ENCODE measurements at regions not wholly inside any gene's neighbourhood (a gene's known extent, or its start where the extent isn't known, plus 50 kb on each side); places are given as distances from the start of the nearest gene placed in this dataset.

DNA sequence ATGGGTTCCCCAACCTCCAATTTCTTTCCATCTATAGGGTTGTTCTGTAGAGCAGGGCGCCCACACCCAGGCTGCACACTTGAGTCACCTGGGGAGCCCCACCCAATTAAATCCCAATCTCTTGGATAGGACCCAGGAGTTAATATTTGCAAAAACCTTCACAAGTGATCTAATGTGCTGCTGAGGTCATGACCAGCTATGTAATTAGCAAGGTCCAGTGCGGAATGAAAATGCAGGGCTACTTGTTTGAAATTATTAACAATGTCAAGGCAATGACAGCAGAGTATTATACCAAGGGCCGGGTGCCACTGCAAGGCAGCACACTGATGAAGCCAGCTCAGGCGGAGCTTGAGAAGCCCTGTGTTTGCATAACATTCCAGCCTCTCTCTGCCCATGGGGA is 302.7 kb downstream of the MAF start (continued):
- TF ChIP-seq, protein P1, sequence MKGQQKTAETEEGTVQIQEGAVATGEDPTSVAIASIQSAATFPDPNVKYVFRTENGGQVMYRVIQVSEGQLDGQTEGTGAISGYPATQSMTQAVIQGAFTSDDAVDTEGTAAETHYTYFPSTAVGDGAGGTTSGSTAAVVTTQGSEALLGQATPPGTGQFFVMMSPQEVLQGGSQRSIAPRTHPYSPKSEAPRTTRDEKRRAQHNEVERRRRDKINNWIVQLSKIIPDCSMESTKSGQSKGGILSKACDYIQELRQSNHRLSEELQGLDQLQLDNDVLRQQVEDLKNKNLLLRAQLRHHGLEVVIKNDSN (CRISPR knock-in tag; IDR thresholded peaks at IDR 0.05), result no peak
- TF ChIP-seq, protein P2, sequence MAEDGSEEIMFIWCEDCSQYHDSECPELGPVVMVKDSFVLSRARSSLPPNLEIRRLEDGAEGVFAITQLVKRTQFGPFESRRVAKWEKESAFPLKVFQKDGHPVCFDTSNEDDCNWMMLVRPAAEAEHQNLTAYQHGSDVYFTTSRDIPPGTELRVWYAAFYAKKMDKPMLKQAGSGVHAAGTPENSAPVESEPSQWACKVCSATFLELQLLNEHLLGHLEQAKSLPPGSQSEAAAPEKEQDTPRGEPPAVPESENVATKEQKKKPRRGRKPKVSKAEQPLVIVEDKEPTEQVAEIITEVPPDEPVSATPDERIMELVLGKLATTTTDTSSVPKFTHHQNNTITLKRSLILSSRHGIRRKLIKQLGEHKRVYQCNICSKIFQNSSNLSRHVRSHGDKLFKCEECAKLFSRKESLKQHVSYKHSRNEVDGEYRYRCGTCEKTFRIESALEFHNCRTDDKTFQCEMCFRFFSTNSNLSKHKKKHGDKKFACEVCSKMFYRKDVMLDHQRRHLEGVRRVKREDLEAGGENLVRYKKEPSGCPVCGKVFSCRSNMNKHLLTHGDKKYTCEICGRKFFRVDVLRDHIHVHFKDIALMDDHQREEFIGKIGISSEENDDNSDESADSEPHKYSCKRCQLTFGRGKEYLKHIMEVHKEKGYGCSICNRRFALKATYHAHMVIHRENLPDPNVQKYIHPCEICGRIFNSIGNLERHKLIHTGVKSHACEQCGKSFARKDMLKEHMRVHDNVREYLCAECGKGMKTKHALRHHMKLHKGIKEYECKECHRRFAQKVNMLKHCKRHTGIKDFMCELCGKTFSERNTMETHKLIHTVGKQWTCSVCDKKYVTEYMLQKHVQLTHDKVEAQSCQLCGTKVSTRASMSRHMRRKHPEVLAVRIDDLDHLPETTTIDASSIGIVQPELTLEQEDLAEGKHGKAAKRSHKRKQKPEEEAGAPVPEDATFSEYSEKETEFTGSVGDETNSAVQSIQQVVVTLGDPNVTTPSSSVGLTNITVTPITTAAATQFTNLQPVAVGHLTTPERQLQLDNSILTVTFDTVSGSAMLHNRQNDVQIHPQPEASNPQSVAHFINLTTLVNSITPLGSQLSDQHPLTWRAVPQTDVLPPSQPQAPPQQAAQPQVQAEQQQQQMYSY (CRISPR knock-in tag; IDR thresholded peaks at IDR 0.05), result no peak
- TF ChIP-seq, protein P3, sequence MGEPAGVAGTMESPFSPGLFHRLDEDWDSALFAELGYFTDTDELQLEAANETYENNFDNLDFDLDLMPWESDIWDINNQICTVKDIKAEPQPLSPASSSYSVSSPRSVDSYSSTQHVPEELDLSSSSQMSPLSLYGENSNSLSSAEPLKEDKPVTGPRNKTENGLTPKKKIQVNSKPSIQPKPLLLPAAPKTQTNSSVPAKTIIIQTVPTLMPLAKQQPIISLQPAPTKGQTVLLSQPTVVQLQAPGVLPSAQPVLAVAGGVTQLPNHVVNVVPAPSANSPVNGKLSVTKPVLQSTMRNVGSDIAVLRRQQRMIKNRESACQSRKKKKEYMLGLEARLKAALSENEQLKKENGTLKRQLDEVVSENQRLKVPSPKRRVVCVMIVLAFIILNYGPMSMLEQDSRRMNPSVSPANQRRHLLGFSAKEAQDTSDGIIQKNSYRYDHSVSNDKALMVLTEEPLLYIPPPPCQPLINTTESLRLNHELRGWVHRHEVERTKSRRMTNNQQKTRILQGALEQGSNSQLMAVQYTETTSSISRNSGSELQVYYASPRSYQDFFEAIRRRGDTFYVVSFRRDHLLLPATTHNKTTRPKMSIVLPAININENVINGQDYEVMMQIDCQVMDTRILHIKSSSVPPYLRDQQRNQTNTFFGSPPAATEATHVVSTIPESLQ (CRISPR knock-in tag; IDR thresholded peaks at IDR 0.05), result no peak
- TF ChIP-seq NFE2L1 (CRISPR knock-in tag; IDR thresholded peaks at IDR 0.05) (no peak), MYBL2 (CRISPR knock-in tag; IDR thresholded peaks at IDR 0.05) (no peak), ZNF219 (CRISPR knock-in tag; IDR thresholded peaks at IDR 0.05; ENCODE audit: borderline replicate concordance) (no peak), NFYB (CRISPR knock-in tag; conservative IDR thresholded peaks at IDR 0.05; ENCODE audit: low read depth) (no peak)
- TF ChIP-seq, protein P4, sequence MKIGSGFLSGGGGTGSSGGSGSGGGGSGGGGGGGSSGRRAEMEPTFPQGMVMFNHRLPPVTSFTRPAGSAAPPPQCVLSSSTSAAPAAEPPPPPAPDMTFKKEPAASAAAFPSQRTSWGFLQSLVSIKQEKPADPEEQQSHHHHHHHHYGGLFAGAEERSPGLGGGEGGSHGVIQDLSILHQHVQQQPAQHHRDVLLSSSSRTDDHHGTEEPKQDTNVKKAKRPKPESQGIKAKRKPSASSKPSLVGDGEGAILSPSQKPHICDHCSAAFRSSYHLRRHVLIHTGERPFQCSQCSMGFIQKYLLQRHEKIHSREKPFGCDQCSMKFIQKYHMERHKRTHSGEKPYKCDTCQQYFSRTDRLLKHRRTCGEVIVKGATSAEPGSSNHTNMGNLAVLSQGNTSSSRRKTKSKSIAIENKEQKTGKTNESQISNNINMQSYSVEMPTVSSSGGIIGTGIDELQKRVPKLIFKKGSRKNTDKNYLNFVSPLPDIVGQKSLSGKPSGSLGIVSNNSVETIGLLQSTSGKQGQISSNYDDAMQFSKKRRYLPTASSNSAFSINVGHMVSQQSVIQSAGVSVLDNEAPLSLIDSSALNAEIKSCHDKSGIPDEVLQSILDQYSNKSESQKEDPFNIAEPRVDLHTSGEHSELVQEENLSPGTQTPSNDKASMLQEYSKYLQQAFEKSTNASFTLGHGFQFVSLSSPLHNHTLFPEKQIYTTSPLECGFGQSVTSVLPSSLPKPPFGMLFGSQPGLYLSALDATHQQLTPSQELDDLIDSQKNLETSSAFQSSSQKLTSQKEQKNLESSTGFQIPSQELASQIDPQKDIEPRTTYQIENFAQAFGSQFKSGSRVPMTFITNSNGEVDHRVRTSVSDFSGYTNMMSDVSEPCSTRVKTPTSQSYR (CRISPR knock-in tag; IDR thresholded peaks at IDR 0.05), result no peak
- TF ChIP-seq, protein P5, sequence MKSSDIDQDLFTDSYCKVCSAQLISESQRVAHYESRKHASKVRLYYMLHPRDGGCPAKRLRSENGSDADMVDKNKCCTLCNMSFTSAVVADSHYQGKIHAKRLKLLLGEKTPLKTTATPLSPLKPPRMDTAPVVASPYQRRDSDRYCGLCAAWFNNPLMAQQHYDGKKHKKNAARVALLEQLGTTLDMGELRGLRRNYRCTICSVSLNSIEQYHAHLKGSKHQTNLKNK (CRISPR knock-in tag; IDR thresholded peaks at IDR 0.05), result no peak
- TF ChIP-seq, protein P6, sequence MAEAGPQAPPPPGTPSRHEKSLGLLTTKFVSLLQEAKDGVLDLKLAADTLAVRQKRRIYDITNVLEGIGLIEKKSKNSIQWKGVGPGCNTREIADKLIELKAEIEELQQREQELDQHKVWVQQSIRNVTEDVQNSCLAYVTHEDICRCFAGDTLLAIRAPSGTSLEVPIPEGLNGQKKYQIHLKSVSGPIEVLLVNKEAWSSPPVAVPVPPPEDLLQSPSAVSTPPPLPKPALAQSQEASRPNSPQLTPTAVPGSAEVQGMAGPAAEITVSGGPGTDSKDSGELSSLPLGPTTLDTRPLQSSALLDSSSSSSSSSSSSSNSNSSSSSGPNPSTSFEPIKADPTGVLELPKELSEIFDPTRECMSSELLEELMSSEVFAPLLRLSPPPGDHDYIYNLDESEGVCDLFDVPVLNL (CRISPR knock-in tag; IDR thresholded peaks at IDR 0.05; ENCODE audit: borderline replicate concordance, low read depth), result no peak
- TF ChIP-seq, protein P7, sequence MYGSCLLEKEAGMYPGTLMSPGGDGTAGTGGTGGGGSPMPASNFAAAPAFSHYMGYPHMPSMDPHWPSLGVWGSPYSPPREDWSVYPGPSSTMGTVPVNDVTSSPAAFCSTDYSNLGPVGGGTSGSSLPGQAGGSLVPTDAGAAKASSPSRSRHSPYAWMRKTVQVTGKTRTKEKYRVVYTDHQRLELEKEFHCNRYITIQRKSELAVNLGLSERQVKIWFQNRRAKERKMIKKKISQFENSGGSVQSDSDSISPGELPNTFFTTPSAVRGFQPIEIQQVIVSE (CRISPR knock-in tag; IDR thresholded peaks at IDR 0.05; ENCODE audit: borderline replicate concordance), result no peak

DNA sequence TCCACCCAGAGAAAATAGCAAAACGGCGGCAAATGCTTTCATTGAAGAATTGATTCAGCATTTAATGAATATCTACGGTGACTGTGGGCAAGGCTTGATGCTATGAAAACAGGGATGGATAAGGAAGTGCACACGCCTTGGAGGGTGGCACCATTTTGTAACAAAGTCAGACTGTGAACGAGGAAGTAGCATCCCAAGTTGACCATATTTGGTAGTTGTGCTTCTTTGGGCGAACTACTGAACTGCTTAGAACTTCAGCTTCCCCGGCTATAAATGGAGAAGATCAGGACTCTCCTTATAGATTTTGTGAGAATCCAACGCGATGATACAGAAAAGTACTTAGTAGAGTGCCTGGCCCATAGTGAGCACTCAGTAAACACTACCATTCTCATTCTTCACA is 303.2 kb downstream of the MAF start:
- CTCF ChIA-PET, result interaction anchor here (1.6 kb wide), 1 partner anchor 37 kb away, joined by 6 read pairs; no protein-coding TSS in a partner anchor
- Mint-ChIP-seq H3K9me3 (no peaks in the 10 kb centered on the region), H3K27me3 (ENCODE audit: low read depth) (no peaks in the 10 kb centered on the region; the same call in none of the 2 replicates), H3K4me3 (no peak overlapping the region), H3K4me1 (peaks cover 59% of the 10 kb centered on the region), H3K36me3 (no peaks in the 10 kb centered on the region), H3K27ac (no peak overlapping the region)
- ATAC-seq (no peak), DNase-seq (ENCODE audit: low spot score) (no peak)
- TF ChIP-seq SMAD3 (CRISPR knock-in tag; IDR thresholded peaks at IDR 0.05; ENCODE audit: borderline replicate concordance) (no peak), MYBL2 (CRISPR knock-in tag; IDR thresholded peaks at IDR 0.05) (no peak), TEAD4 (CRISPR knock-in tag; IDR thresholded peaks at IDR 0.05) (no peak), RELA (CRISPR knock-in tag; IDR thresholded peaks at IDR 0.05; ENCODE audit: borderline replicate concordance) (no peak), ATF1 (CRISPR knock-in tag; IDR thresholded peaks at IDR 0.05) (no peak), ZNF121 (CRISPR knock-in tag; IDR thresholded peaks at IDR 0.05) (no peak)
- TF ChIP-seq, protein P5 (CRISPR knock-in tag; IDR thresholded peaks at IDR 0.05), result no peak
- TF ChIP-seq, protein P8, sequence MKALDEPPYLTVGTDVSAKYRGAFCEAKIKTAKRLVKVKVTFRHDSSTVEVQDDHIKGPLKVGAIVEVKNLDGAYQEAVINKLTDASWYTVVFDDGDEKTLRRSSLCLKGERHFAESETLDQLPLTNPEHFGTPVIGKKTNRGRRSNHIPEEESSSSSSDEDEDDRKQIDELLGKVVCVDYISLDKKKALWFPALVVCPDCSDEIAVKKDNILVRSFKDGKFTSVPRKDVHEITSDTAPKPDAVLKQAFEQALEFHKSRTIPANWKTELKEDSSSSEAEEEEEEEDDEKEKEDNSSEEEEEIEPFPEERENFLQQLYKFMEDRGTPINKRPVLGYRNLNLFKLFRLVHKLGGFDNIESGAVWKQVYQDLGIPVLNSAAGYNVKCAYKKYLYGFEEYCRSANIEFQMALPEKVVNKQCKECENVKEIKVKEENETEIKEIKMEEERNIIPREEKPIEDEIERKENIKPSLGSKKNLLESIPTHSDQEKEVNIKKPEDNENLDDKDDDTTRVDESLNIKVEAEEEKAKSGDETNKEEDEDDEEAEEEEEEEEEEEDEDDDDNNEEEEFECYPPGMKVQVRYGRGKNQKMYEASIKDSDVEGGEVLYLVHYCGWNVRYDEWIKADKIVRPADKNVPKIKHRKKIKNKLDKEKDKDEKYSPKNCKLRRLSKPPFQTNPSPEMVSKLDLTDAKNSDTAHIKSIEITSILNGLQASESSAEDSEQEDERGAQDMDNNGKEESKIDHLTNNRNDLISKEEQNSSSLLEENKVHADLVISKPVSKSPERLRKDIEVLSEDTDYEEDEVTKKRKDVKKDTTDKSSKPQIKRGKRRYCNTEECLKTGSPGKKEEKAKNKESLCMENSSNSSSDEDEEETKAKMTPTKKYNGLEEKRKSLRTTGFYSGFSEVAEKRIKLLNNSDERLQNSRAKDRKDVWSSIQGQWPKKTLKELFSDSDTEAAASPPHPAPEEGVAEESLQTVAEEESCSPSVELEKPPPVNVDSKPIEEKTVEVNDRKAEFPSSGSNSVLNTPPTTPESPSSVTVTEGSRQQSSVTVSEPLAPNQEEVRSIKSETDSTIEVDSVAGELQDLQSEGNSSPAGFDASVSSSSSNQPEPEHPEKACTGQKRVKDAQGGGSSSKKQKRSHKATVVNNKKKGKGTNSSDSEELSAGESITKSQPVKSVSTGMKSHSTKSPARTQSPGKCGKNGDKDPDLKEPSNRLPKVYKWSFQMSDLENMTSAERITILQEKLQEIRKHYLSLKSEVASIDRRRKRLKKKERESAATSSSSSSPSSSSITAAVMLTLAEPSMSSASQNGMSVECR (CRISPR knock-in tag; IDR thresholded peaks at IDR 0.05; ENCODE audit: borderline replicate concordance), result no peak
- POLR2A ChIA-PET, result no interaction called here
